HG02763 (cell line): ENCODE measurements at regions not wholly inside any gene's neighbourhood (a gene's known extent, or its start where the extent isn't known, plus 50 kb on each side); places are given as distances from the start of the nearest gene placed in this dataset.
"Not testable (repeated sequence)": the region's sequence is repeated elsewhere in the genome, so short reads cannot be mapped to it uniquely, and the experiment has no call there.

Source experiments
- ATAC-seq: cut with Tn5 transposase; IDR thresholded peaks from one replicate; pipeline ENCODE4 v1.9.1; 2021; ENCODE audit warnings: mild to moderate bottlenecking, moderate library complexity; ENCODE audit not compliant: unreplicated experiment

- not testable (repeated sequence) for ATAC-seq
Measured at GRCh38 chr1:145482214-145482860, 56.9 kb upstream of the NBPF20 start.

GRCh38 chr1:145475962-145476361, 50.6 kb upstream of the NBPF20 start:
- not testable (repeated sequence) for ATAC-seq

- not testable (repeated sequence) for ATAC-seq
Measured at GRCh38 chr1:145475369-145475915, 50.0 kb upstream of the NBPF20 start.
